HG02938 (cell line): ENCODE measurements at regions not wholly inside any gene's neighbourhood (a gene's known extent, or its start where the extent isn't known, plus 50 kb on each side); places are given as distances from the start of the nearest gene placed in this dataset.
A peak's percentile ranks its signal among the peaks of the same experiment; 100 is the strongest.
"Not testable (repeated sequence)": the region's sequence is repeated elsewhere in the genome, so short reads cannot be mapped to it uniquely, and the experiment has no call there.

Experiments used
- ATAC-seq: cut with Tn5 transposase; IDR thresholded peaks from one replicate; pipeline ENCODE4 v1.9.1; 2021; ENCODE audit warnings: mild to moderate bottlenecking, moderate library complexity; ENCODE audit not compliant: unreplicated experiment

DNA sequence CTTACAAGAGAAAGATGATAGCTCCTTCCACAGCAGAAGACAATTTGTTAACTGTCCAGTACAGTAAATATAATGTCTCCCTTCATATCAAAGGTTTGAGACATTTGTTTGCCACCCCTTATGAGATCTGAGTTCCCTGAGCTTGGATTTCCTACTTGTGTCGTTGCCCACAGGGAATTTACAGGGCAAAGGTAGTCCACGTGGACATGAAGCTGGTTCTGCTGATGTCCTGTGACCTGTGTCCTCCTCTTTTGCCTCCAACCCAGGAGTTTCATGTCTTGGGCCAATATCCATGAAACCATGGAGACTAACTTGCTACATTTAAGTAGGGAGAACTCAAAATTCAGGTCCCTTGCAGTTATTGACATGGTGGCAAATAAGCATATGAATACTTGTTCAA lies 172.2 kb upstream of the KCTD7 start:
- ATAC-seq, result not testable (repeated sequence)

- ATAC-seq, result not testable (repeated sequence)
Measured at GRCh38 chr7:66458991-66459390, 169.7 kb upstream of the KCTD7 start.

DNA sequence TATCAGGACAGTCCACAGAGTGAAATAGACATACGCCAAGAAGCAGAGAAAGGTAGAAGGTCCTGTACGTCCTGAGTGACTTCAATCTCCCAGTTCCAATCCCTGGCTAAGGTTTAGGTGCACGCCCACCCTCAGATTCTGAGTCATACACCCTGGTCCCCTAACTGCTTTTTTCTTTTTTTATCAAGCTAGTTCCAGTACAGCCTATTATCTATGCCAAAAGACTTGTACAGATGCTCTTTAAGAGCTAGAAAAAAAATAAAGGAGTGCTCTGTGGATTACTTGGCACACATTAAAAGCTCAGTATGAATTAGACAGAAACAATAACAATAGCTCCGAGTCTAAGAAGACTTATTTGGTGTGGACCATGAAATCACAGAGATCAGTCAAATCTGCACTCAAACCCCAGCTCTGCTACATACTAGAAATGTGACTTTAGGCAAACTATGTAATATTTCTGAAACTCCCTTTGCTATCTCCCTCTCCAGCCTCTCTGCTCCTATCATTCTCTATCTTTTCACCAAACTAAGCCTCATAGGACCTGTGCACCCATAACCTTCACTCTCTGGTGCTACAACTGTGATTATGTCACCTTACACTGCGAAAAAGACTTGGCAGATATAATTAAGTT lies 168.8 kb upstream of the KCTD7 start:
- not testable (repeated sequence) for ATAC-seq

DNA sequence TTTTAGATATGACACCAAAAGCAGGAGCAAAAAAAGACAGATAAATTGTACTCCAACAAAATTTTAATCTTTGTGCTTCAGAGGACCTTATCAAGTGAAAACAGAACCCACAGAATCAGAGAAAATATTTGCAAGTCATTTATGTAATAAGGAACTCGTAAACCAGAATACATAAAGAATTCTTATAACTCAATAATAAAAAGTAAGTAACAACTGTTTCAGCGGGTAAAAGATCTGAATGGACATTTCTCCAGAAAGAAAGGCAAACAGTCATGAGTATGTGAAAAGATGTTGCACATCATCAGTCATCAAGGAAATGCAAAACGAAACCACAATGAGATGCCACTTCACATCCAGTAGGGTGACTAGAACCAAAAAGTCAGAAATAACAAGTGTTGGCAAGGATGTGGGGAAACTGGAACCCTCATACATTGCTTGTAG lies 167.7 kb upstream of the KCTD7 start:
- no peak for ATAC-seq

DNA sequence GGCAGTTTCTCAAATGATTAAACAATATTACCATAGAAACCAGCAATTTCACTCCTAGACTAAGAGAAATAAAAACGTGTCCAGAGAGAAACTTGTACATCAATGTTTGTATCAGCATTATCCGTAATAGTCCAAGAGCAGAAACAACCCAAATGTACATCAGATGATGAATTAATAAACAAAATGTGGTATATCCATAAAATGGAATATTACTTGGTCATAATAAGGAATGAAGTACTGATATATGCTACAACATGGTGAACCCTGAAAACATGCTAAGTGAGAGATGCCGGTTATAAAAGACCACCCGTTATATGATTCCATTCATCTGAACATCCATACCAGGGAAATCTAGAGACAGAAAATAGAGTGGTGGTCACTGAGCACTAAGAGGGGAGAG lies 167.3 kb upstream of the KCTD7 start:
- ATAC-seq, result not testable (repeated sequence)

- ATAC-seq, result not testable (repeated sequence)
Measured at GRCh38 chr7:66462831-66463230, 165.8 kb upstream of the KCTD7 start.

- ATAC-seq, result no peak
Measured at GRCh38 chr7:66464059-66464458, 164.6 kb upstream of the KCTD7 start.

GRCh38 chr7:66466081-66466600 lies 162.5 kb upstream of the KCTD7 start:
- no peak for ATAC-seq

GRCh38 chr7:66467887-66468286 lies 160.8 kb upstream of the KCTD7 start:
- ATAC-seq, result no peak

GRCh38 chr7:66473064-66473463 lies 155.6 kb upstream of the KCTD7 start:
- ATAC-seq, result not testable (repeated sequence)

DNA sequence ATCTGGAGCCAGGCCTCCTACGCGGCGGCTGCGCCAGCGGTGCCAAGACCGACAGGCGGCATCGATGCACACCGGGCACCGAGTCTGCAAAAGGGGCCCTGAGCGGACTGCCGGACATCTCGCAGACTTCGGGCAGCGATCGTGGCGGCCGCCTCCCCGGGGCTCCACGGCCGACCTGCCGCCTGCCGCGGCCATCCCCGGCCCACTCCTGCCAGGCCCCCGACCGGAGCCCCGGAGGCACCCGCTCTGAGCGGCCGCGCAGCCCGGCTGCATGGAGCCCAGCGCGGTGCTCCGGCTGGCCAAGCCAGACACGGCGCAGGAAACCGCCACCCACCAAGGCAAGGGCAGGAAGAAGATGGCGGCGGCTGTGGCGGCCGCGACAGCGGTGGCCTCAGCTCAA lies 154.2 kb upstream of the KCTD7 start:
- ATAC-seq, result no peak

- ATAC-seq, result not testable (repeated sequence)
Measured at GRCh38 chr7:66476056-66476455, 152.6 kb upstream of the KCTD7 start.

GRCh38 chr7:66477822-66478397 lies 150.8 kb upstream of the KCTD7 start:
- ATAC-seq, result not testable (repeated sequence)

DNA sequence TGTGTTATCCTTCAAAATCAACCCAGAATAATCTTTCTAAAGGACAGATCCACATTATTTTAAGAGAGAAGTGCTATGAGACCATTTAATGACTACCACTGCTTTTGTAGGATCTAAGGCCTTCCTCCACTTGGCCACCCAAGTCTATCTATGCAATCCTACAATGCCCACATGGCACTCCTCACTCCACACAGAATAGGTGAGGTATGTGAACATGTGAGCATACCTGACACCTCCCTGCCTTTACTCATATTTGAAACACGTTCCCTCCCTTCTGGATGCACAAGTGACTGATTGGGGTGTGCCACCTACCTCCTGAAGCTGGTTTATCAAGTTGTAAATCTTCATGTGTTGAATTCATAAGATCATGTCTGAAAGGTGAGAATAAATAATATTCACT lies 147.5 kb upstream of the KCTD7 start:
- not testable (repeated sequence) for ATAC-seq

DNA sequence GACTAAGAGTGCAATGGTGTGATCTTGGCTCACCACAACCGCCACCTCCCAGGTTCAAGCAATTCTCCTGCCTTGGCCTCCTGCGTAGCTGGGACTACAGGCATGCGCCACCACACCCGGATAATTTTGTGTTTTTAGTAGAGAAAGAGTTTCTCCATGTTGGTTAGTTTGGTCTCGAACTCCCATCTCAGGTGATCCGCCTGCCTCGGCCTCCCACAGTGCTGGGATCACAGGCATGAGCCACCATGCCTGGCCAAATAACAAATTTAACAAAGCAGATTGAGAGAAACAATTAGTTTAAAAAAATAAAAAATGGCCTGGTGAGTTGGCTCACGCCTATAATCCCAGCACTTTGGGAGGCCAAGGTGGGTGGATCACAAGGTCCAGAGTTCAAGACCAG lies 139.6 kb upstream of the KCTD7 start:
- ATAC-seq, result not testable (repeated sequence)

- ATAC-seq, result not testable (repeated sequence)
Measured at GRCh38 chr7:66489741-66490140, 138.9 kb upstream of the KCTD7 start.

GRCh38 chr7:66490979-66491378 lies 137.7 kb upstream of the KCTD7 start:
- not testable (repeated sequence) for ATAC-seq

- not testable (repeated sequence) for ATAC-seq
Measured at GRCh38 chr7:66492405-66492804, 136.3 kb upstream of the KCTD7 start.

GRCh38 chr7:66493235-66494205 lies 135.2 kb upstream of the KCTD7 start:
- ATAC-seq, result peak; percentile 96

DNA sequence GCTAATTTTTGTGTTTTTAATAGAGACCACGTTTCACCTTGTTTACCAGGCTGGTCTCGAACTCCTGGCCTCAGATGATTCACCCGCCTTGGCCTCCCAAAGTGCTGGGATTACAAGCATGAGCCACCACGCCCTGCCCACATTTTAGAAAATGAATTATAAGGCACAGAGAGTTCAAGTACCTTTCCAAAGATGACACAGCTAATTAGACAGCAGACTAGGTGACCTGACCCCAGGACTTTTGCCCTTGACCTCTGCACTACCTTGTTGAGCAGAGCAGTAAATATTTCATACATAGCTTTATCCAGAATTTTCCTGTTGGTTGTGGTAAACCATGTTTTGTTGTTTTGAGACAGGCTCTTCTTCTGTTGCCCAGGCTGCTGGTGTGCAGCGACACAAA lies 131.3 kb upstream of the KCTD7 start:
- no peak for ATAC-seq

- no peak for ATAC-seq
Measured at GRCh38 chr7:66500087-66500486, 128.6 kb upstream of the KCTD7 start.
